Neural cell (in vitro differentiated cells): ENCODE measurements at regions not wholly inside any gene's neighbourhood (a gene's known extent, or its start where the extent isn't known, plus 50 kb on each side); places are given as distances from the start of the nearest gene placed in this dataset.

Experiments
- H2AFZ ChIP-seq: fragments of 200-600, 300-800 bp; sonication (generic), shearing (Covaris generic); 2 replicates; pipeline ENCODE4 v1.6.0; 2014; ENCODE audit warnings: low read depth, mild to moderate bottlenecking, antibody characterized with exemption, low read length, moderate library complexity
- H3F3A ChIP-seq: fragments of 200-600 bp; shearing (Covaris generic); 2 replicates; pipeline ENCODE4 v1.6.1; 2016; ENCODE audit warnings: mild to moderate bottlenecking, moderate library complexity, mixed read lengths, antibody characterized with exemption, low read length; ENCODE audit not compliant: insufficient read depth, poor library complexity, severe bottlenecking
- H3K27ac ChIP-seq: fragments of 200-600, 300-800 bp; sonication (generic), shearing (Covaris generic); 2 replicates; pipeline ENCODE4 v1.5.1; 2014; ENCODE audit warnings: mild to moderate bottlenecking, low read length, moderate library complexity
- H3K27me3 ChIP-seq: fragments of 300-800, 200-600 bp; sonication (generic), shearing (Covaris generic); 2 replicates; pipeline ENCODE4 v1.6.0; 2014; ENCODE audit warnings: mild to moderate bottlenecking, low read depth, low read length, moderate library complexity; ENCODE audit not compliant: insufficient read depth
- H3K36me3 ChIP-seq: fragments of 300-800, 200-600 bp; sonication (generic), shearing (Covaris generic); 2 replicates; pipeline ENCODE4 v1.5.1; 2014; ENCODE audit warnings: mild to moderate bottlenecking, antibody characterized with exemption, low read length, moderate library complexity; ENCODE audit not compliant: insufficient read depth
- H3K4me2 ChIP-seq: fragments of 300-800, 200-600 bp; sonication (generic), shearing (Covaris generic); 2 replicates; pipeline ENCODE4 v1.6.0; 2014; ENCODE audit warnings: mild to moderate bottlenecking, low read length
- H3K4me3 ChIP-seq: fragments of 300-800, 200-600 bp; sonication (generic), shearing (Covaris generic); 2 replicates; pipeline ENCODE4 v1.5.1; 2014; ENCODE audit warnings: mild to moderate bottlenecking, low read length, moderate library complexity
- H3K79me2 ChIP-seq: fragments of 200-600 bp; shearing (Covaris generic); replicated peaks from 2 replicates; pipeline ENCODE4 v1.6.0; 2014; ENCODE audit warnings: mild to moderate bottlenecking, low read length, moderate library complexity; ENCODE audit not compliant: insufficient read depth
- H3K9ac ChIP-seq: fragments of 300-800, 200-600 bp; sonication (generic), shearing (Covaris generic); 2 replicates; pipeline ENCODE4 v1.6.1; 2016; ENCODE audit warnings: mild to moderate bottlenecking, low read length, mixed read lengths
- H3K9me2 ChIP-seq: fragments of 200-600 bp; shearing (Covaris generic); 2 replicates; pipeline ENCODE4 v1.6.1; 2016; ENCODE audit warnings: mild to moderate bottlenecking, low read length, mixed read lengths; ENCODE audit not compliant: insufficient read depth
- H3K9me3 ChIP-seq: fragments of 200-600, 300-800 bp; sonication (generic), shearing (Covaris generic); 2 replicates; pipeline ENCODE4 v1.6.1; 2016; ENCODE audit warnings: mild to moderate bottlenecking, mixed run types, low read length, moderate library complexity, mixed read lengths
- H4K20me1 ChIP-seq: fragments of 200-600 bp; shearing (Covaris generic); 2 replicates; pipeline ENCODE4 v1.6.1; 2016; ENCODE audit warnings: mild to moderate bottlenecking, mixed run types; ENCODE audit not compliant: insufficient read depth
- EP300 ChIP-seq: fragments of 450-650 bp; conservative IDR thresholded peaks from 2 replicates; pipeline ENCODE4 v1.6.1; 2014; ENCODE audit warnings: antibody characterized with exemption, mild to moderate bottlenecking, moderate library complexity; ENCODE audit not compliant: poor library complexity, severe bottlenecking
- EZH2 ChIP-seq: fragments of 200-600, 300-800 bp; shearing (Covaris generic), sonication (generic); IDR thresholded peaks from 2 replicates; pipeline ENCODE4 v1.6.1; 2014; ENCODE audit warnings: antibody characterized with exemption, low read length, borderline replicate concordance, mild to moderate bottlenecking; ENCODE audit not compliant: insufficient read depth, poor library complexity, severe bottlenecking
- MXI1 ChIP-seq: fragments of 450-650 bp; conservative IDR thresholded peaks from 2 replicates; pipeline ENCODE4 v1.6.1; 2014; ENCODE audit warnings: antibody characterized with exemption, mild to moderate bottlenecking; ENCODE audit not compliant: poor library complexity, severe bottlenecking
- POLR2AphosphoS5 ChIP-seq: IDR thresholded peaks from 2 replicates; pipeline ENCODE4 v1.6.1; 2012
- RAD21 ChIP-seq: fragments of 450-650 bp; conservative IDR thresholded peaks from 2 replicates; pipeline ENCODE4 v1.6.1; 2014; ENCODE audit warnings: antibody characterized with exemption, mild to moderate bottlenecking, moderate library complexity
- SMC3 ChIP-seq: fragments of 450-650 bp; conservative IDR thresholded peaks from 2 replicates; pipeline ENCODE4 v1.6.1; 2014; ENCODE audit warnings: antibody characterized with exemption, mild to moderate bottlenecking, moderate library complexity; ENCODE audit not compliant: poor library complexity
- TAF1 ChIP-seq: IDR thresholded peaks from 2 replicates; pipeline ENCODE4 v1.6.1; 2012; ENCODE audit warnings: low read depth
- TF ChIP-seq, protein P1 (sequence below): IDR thresholded peaks from 2 replicates; pipeline ENCODE4 v1.6.1; 2012; ENCODE audit warnings: borderline replicate concordance
- TF ChIP-seq, protein P2 (sequence below): fragments of 450-650 bp; IDR thresholded peaks from 2 replicates; pipeline ENCODE4 v1.5.1; 2014; ENCODE audit warnings: antibody characterized with exemption, mild to moderate bottlenecking, moderate library complexity; ENCODE audit not compliant: poor library complexity, severe bottlenecking

DNA sequence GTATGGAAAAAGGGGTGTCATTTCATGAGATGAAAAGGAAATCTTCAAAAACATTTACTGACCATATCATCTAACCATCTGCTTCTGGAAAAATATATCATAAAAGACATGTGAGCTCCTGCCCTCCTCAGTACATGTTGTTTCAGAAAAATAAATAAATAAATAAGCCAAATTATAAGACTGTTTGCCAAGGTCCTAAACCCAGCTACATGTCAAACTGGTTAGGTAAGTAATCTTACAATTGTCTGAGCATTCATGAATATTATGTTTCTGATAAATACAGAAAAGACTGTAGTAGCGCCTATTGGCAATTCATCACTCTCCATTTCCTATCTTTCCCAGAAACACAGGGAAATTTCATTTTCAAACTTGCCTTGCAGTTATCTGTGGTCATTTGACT lies 138.9 kb upstream of the SETBP1 start:
- peak overlapping the region; percentile 6 for H3K27ac ChIP-seq
- peak overlapping the region; percentile 20 for H3K4me2 ChIP-seq
- H3F3A ChIP-seq, result no peaks in the 10 kb centered on the region
- H3K9me2 ChIP-seq, result no peaks in the 10 kb centered on the region
- no peak overlapping the region for H2AFZ ChIP-seq
- H3K9me3 ChIP-seq, result no peaks in the 10 kb centered on the region
- no peaks in the 10 kb centered on the region for H3K36me3 ChIP-seq
- no peaks in the 10 kb centered on the region for H4K20me1 ChIP-seq
- peak overlapping the region; percentile 16 for H3K4me3 ChIP-seq
- no peak overlapping the region for H3K9ac ChIP-seq
- no peaks in the 10 kb centered on the region for H3K27me3 ChIP-seq
- TF ChIP-seq, protein P1, sequence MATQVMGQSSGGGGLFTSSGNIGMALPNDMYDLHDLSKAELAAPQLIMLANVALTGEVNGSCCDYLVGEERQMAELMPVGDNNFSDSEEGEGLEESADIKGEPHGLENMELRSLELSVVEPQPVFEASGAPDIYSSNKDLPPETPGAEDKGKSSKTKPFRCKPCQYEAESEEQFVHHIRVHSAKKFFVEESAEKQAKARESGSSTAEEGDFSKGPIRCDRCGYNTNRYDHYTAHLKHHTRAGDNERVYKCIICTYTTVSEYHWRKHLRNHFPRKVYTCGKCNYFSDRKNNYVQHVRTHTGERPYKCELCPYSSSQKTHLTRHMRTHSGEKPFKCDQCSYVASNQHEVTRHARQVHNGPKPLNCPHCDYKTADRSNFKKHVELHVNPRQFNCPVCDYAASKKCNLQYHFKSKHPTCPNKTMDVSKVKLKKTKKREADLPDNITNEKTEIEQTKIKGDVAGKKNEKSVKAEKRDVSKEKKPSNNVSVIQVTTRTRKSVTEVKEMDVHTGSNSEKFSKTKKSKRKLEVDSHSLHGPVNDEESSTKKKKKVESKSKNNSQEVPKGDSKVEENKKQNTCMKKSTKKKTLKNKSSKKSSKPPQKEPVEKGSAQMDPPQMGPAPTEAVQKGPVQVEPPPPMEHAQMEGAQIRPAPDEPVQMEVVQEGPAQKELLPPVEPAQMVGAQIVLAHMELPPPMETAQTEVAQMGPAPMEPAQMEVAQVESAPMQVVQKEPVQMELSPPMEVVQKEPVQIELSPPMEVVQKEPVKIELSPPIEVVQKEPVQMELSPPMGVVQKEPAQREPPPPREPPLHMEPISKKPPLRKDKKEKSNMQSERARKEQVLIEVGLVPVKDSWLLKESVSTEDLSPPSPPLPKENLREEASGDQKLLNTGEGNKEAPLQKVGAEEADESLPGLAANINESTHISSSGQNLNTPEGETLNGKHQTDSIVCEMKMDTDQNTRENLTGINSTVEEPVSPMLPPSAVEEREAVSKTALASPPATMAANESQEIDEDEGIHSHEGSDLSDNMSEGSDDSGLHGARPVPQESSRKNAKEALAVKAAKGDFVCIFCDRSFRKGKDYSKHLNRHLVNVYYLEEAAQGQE, result no peak
- TF ChIP-seq EP300 (no peak), TAF1 (no peak), POLR2AphosphoS5 (no peak), SMC3 (no peak), EZH2 (no peak), MXI1 (no peak), RAD21 (no peak)
- TF ChIP-seq, protein P2, sequence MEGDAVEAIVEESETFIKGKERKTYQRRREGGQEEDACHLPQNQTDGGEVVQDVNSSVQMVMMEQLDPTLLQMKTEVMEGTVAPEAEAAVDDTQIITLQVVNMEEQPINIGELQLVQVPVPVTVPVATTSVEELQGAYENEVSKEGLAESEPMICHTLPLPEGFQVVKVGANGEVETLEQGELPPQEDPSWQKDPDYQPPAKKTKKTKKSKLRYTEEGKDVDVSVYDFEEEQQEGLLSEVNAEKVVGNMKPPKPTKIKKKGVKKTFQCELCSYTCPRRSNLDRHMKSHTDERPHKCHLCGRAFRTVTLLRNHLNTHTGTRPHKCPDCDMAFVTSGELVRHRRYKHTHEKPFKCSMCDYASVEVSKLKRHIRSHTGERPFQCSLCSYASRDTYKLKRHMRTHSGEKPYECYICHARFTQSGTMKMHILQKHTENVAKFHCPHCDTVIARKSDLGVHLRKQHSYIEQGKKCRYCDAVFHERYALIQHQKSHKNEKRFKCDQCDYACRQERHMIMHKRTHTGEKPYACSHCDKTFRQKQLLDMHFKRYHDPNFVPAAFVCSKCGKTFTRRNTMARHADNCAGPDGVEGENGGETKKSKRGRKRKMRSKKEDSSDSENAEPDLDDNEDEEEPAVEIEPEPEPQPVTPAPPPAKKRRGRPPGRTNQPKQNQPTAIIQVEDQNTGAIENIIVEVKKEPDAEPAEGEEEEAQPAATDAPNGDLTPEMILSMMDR, result no peak
- H3K79me2 ChIP-seq, result no peaks in the 10 kb centered on the region

DNA sequence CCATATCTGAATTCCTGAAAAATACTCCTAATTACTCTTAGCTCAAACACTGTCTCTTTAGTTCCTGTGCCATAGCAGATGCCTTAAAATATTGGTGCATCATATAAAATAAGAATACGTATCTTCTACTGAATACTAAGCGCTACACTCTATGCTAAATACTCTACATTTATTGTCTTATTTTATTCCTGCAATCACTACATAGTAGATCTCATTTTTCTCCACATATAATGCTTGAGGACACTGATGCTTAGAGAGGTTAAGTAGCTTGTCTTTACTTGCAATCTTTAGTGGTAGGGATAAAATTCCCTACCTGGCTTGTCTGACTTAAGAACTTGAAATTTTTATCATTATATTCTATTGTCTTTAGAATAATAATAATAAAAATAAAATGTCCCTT lies 137.3 kb upstream of the SETBP1 start:
- Histone ChIP-seq H3F3A (no peaks in the 10 kb centered on the region), H3K9me2 (no peaks in the 10 kb centered on the region), H3K9me3 (no peaks in the 10 kb centered on the region), H3K79me2 (no peaks in the 10 kb centered on the region), H3K4me2 (no peak overlapping the region), H4K20me1 (no peaks in the 10 kb centered on the region), H3K4me3 (no peak overlapping the region), H3K36me3 (no peaks in the 10 kb centered on the region), H3K9ac (no peak overlapping the region), H2AFZ (no peak overlapping the region), H3K27me3 (no peaks in the 10 kb centered on the region), H3K27ac (no peak overlapping the region)
- TF ChIP-seq RAD21 (no peak), POLR2AphosphoS5 (no peak), TAF1 (no peak), EZH2 (no peak), MXI1 (no peak), SMC3 (no peak), EP300 (no peak)
- TF ChIP-seq, protein P2, result no peak
- TF ChIP-seq, protein P1, result no peak
